HG02870 (cell line): ENCODE measurements at regions not wholly inside any gene's neighbourhood (a gene's known extent, or its start where the extent isn't known, plus 50 kb on each side); places are given as distances from the start of the nearest gene placed in this dataset.
"Not testable (repeated sequence)": the region's sequence is repeated elsewhere in the genome, so short reads cannot be mapped to it uniquely, and the experiment has no call there.

Experiments used
- ATAC-seq: cut with Tn5 transposase; IDR thresholded peaks from one replicate; pipeline ENCODE4 v1.9.1; 2021; ENCODE audit warnings: mild to moderate bottlenecking, moderate library complexity; ENCODE audit not compliant: unreplicated experiment

DNA sequence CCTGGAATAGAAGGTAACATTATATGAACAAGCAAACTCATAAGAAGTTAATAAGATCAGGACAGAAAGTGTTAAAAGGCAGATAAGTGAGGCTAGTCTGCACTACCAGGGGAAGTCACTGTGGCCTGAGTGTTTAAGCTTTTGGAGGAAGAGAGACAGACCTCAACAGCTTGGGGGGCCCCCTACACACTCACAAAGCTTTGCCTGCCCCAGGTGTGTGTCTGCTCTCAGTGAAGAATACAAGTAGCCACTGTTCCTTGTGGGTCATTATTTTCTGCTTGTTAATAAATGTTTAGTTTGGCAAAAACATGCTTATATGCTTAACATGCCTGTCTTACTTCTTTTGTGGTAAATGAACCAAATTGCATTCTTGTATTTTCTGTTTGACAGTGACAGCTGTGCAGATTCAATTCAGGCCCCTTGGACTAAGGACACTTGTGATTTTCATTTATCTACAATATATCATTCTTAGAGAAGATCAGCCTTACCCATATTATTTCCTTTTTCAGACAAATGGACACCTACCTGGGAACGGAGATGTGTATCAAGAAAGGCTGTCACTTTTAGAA is 50.7 kb upstream of the C12orf71 start:
- ATAC-seq: peak; percentile 90

DNA sequence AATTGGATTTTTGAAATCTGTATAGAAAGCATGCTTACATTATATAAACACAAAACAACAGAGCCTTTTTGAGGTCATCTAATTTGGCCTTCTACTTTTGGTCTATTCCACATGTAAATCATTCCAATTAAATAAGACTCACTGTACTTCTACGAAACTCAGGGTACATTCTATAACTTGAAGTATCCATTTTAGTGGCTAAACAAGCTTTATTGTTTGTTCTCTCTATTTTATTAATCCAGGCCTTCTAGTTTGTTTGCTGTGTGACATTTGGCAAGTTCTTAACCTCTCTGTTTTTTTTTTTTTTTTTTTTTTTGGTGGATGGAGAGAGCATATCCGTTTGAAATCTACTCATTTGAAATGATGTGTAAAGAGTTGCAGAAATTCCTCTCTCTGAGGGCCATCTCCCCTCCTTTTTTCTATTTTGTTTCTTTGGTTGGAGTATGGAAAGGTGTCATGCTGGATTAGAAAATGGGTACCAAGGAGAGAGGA is 58.1 kb upstream of the C12orf71 start:
- ATAC-seq: no peak

DNA sequence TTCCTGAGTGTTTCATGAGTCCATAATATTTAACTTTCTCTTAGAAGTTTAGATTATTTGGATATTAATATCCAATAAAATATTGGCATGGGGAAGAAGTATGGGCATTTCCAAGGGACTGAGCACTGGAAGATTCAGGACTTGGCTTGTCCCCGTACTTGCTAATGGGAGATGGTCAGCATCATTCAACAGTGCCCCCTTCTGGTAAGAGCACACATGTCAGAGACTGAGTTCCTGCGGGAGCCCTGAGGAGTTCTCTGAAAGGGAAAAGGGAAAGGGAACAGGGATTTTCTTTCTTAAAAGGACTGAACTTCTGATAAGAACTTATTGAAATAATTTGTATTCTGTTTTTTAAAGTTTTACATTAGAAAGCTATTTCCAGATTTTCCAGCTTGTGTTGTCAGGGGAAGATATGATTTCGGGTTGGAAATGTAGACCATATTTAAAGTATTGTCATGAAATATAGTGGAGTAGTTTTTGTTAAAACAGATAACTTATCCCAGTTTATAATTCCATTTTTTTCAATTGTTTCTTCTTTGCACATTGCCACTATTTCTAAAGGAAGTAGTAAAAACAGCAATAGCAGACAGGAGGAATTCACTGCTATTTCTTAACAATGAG is 59.8 kb upstream of the C12orf71 start:
- no peak for ATAC-seq

DNA sequence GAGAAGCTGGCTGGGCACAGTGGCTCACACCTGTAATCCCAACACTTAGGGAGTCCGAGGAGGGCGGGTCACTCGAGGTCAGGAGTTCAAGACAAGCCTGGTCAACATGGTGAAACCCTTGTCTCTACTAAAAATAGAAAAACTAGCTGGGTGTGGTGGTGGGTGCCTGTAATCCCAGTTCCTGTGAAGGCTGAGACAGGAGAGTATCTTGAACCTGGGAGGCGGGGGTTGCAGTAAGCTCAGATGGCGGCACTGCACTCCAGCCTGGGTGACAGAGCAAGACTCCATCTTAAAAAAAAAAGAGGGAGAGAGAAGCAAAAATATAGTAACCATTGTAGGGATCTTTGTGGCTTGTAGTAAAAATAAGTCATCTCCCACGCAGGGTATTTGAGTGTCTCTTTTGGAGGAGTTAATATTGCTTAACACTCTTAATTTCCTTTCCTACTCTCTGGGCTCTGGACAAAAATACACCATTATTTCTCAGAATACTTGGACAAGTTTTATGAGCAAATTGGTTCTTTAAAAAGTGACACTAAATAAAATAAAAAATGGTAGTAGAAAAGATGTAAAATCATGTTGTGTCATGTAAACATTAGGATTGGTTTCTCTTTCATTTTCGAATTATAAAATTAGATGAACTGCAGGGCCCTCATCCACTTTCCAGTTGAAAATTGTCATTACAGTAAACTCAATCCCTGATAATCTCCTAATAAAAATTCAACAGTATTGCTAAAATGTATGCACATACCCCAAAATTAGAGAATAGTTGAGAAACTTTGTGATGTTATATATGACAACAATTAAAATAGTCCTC is 61.1 kb upstream of the C12orf71 start:
- no peak for ATAC-seq

DNA sequence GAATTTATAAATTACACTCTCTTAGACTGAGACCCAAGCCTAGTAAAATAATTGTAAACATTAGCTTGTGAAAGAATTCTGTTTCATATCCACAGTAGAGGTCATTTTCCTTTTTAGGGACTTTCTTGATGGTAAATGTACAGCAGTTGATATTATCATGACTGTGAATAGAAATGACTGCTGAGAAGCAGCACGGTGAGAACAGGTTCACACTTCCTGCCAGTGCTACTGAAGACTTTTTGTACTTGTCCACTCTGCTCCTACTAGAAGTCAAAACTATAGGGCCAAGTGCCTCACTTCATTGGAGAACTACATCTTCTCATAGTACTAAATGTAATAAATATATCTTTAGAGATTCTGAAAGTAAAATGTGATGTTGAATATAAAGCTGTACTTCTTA is 63.3 kb upstream of the C12orf71 start:
- ATAC-seq: peak; percentile 53

DNA sequence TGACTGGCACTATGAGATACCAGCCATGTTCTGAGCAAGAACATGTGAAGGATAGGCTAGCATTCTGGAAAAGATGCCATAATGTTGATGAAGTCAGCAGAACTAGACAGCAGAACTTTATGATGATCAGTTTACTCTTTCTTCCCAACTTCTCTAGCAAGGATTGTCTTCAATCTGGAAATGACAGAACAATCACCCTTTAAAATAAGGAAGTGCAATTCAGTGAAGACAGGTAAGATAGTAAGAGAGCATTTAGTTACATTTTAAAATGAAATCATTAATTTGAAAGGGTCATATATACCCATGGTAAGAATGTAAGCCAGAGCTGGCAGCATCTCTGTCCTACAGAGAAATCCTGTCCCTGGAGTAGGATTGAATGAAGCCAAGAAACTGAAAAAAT is 66.0 kb upstream of the C12orf71 start:
- ATAC-seq: no peak

DNA sequence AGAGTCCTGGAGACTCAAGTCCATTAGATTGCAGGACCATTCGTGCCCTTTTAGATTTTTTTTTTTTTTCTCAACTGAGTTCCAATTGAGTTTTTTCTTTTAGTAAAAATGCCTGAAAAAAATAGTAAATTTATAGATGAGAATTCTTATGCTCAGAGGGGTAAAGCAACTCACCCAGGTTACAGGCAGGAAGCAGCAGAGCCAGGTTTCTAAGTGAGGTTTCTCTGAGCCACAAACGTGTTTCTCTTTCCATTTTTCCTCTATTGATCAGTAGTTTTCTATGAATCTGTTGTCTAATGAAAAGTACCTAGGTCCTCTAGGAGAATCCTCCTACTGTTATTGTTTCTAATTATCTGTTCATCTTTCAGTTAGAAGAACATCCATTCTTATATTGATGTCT is 66.4 kb upstream of the C12orf71 start:
- no peak for ATAC-seq

DNA sequence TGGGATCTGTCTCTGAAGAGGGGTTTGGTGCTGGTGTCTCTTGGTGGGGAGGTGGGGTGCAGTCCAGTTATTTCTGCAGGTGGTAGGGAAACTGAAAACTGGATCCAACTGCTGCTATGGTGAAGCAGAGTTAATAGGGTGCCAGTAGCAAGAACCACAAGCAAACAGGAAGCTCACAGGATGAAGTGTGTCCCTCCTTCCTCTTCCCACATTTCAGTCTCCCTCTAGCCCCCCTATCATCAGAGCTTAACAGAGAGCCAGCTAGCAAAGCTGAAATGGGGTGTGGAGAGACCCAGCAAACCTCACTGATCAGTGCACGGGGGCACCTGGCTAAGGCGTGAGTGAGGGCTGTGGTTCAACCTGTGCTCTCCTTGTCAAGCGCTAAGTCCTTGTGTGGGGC is 69.1 kb upstream of the C12orf71 start:
- no peak for ATAC-seq

DNA sequence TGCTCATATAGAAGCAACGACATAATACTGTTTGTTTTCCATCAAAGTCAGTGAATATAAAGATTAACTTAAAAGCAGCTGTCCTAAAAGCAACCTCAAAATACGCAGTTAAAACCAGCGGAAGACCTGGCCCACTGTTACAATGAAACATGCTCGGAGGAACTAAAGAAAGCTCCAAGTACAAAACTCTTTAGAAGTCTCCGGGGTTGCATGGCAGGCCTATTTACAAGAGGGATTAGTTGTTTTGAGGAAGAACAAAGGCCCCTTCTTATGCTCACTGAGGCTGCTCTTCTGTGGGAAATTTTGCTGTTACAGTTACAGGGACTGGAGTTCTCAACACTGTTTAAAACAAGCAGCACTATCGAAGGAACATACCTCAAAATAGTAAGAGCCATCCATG is 75.9 kb upstream of the C12orf71 start:
- ATAC-seq: no peak

DNA sequence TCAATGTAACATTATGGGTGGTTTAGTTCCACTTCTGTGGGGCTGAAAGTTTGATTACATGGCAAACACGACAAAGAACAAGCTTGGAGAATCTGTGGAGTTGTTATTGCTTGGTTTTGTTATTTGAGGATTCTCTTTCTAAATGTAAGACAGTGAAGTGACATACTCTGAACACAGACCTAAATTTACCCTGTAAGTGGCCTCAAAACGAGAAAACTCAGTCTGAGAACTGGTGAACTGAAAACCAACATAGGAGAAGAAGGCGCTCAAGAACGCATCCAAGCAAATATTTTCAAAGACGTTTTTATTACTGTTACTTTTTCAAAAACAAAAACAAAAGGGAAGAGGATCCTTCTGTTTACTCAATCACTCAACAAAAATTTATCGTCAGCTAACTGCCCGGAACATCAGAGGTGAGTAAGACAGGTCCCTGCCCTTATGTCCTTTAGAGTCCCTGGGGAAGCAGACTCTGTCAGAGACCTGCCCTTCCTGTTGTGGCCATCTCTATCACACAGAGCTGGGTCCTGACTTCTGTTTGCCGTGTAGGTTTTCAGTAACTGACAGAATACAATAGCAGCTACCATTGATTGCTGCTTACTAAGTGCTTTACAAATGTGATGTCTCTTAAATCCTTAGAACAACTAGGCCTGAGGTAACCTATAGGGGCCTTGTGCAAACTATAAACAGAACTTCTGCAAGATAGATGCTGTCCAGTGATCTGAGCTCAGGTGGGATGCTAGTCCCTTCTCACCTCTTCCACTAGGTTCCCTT is 79.3 kb upstream of the C12orf71 start:
- ATAC-seq: peak; percentile 83

DNA sequence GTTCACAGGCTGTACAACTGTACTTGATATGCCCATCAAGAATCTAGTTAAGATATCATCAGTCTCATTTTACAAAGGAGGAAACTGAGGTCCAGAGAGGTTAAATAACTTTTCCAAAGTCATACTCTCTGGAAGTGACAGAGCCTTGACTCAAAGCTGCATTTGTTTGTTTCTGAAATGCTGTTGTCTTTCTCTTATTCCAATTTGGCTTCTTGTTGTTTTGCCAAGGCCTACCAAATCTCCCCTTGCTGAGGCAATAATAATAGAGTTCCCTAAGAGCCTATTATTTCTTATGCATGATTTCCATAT is 79.8 kb upstream of the C12orf71 start:
- ATAC-seq: no peak

DNA sequence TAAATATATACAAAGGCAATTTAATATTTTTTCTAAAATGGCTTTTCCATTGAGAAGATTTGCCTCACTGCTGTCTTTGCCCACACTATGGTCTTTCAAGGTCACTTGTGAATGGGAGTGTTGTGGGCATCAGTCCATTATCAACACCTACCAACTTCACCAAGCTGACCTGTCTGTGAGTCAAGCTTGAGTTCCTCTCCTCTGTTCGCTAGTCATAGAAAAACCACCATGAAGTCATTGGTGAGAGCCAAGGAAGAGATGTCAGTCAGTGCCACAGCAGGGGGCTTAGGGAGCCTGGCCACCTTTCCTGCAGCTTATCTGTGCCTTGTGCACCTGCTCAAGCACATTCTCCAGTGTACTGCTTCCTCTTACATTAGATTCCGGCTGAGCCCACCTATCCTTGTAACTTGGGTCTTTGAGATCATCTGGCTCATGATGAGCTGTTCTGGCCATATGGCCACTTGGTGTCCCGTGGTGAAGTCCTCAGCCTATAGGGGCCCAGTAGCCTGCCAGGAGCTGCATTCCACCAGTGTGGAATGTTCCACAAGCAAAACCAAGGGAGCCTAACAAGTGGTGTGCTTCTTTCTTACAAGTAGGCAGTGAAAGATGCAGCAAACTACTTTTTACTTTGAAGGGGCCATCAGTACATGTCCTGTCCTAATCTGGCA is 80.8 kb upstream of the C12orf71 start:
- no peak for ATAC-seq

DNA sequence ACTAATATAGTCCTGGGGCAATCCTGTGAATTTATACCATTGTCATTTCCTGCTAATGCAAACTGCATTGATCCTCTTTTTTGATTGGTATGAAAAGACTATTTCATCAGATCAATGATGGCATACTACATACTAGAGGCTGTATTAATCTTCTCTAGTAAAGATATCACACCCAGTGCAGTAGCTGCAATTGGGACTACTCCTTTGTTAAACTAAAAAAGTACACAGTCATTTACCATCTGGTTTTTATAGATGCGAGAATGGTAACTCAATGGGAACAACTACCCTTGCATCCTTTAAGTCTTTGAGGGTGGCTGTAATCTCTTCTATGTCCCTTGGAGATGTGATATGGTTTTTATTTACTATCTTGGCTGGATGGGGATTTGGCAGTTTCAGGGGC is 80.2 kb upstream of the STK38L start:
- ATAC-seq: no peak

DNA sequence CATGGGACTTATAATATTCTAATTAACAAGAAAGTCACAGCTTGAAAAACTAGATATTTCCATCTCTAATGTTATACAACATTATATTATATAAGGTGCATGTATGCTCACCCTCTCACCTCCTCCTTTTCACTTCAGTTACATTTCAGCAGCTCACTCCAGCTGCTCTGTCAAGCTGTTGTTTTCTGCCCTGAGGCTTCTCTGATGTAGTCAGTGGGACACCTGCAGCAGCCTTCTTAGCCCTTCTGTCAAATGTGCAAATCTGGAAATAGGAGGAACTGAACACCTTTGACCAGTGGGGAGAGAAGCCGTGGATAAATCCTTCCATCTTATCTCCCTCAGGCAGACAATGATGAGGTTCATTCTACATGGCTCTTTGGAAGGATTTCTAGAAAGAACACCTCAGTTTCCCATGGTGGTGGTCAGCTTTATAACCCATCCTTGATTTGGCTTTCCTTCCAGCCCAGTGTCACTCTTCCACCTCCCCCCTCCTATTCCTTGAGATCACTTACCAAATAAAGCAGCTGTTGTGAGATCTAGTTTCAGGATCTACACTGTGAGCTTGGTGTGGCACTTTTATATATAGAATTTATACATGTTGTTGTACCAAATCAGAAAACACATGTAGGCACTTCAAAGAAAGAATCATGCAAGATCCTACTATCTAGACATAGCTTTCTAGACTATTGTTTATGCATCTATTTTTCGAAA is 79.6 kb upstream of the STK38L start:
- ATAC-seq: no peak

DNA sequence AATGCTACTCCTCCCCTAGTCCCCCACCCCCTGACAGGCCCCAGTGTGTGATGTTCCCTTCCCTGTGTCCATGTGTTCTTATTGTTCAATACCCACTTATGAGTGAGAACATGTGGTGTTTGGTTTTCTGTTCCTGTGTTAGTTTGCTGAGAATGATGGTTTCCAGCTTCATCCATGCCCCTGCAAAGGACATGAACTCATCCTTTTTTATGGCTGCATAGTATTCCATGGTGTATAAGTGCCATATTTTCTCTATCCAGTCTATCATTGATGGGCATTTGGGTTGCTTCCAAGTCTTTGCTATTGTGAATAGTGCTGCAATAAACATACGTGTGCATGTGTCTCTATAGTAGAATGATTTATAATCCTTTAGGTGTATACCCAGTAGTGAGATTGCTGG is 78.1 kb upstream of the STK38L start:
- ATAC-seq: not testable (repeated sequence)

DNA sequence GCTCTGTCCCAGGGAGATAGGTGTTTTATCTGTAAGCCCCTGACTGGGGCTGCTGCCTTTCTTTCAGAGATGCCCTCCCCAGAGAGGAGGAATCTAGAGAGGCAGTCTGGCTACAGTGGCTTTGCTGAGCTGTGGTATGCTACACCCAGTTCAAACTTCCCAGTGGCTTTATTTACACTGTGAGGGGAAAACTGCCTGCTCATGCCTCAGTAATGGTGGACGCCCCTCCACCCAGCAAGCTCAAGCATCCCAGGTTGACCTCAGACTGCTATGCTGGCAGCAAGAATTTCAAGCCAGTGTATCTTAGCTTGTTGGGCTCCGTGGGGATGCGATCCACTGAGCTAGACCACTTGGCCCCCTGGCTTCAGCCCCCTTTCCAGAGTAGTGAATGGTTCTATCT is 72.6 kb upstream of the STK38L start:
- ATAC-seq: not testable (repeated sequence)

DNA sequence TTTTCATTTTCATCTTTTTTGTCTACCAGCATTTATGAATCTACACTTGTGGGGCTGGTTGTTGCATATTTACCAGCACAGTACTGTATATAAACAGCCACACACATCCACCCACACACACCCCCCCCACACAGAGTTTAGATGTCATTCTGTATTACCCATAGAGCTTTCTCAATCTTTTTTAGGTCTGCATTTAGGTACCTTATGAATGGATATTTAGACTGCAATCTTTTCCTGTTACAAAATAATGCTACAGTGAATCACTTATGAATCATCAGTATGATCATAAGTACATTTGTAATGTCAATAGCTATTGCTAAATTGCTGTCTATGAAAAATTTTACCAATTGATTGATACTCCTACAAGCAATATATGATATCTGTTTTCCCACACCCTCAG is 67.3 kb upstream of the STK38L start:
- ATAC-seq: no peak

DNA sequence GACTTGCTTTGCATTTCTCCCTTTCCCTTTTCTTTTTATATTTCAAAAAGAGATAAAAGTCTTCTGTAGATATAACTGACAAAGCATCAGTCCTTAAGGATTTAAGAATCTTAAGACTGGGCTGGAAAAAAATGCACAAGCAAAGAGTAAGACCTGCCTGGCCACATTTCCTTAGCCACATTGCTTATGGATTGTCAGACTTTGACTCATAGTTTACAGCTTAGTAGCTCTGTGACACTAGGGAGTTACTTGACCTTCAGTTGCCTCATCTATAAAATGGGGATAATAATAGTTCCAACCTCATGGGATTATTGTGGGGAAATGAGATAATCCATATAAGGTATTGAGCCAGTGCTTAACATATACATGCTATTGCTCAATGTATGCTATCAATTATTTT is 66.4 kb upstream of the STK38L start:
- no peak for ATAC-seq

DNA sequence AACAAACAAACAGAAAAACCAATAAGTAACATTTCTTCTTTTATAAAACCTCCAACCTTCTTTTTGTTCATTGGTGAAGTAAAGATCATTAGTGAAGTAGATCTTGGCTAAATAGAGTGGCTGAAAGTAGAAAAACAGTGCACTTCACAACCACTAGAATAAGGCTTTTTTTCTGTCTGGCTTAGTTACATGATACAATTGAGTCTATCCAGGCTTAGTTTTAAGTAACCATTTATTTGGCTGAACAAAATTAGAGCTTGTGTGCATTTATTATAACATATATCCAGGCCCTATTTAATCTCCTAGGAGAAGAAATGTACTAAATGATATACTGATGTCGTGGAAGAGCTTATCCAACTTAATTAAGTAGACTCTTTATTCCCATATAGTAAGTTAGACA is 65.8 kb upstream of the STK38L start:
- no peak for ATAC-seq

DNA sequence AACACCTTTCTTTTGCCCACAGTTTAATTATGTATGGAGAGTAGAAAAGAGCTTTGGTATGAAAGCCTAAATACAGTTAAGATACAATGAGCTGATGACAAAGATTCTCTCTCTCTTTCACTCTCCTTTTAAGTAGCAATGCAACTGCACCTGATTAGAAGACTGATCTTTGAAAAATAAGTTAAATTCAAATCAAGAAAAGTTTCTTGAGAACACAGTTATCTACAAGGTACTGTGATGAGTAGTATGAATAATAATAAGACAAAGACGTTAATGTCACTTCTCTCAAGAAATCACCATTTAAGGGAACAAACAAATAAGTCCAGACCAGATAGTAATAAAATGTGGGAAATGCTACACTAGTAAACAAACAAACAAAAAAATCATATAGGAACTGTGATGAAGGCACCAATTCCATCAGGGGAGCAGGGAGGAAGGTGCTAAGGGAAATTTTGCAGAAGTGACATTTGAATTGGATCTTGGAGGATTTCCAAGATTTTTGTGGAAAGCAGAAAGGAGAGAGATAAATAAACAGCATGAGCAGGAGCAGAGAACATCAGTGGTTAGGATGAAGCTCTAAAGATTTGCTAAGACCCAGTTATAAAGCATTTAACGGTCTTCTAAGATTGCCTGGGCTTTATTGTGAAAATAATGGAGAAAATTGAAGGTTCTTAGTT is 65.2 kb upstream of the STK38L start:
- no peak for ATAC-seq
